HG03571 (cell line): ENCODE measurements at regions not wholly inside any gene's neighbourhood (a gene's known extent, or its start where the extent isn't known, plus 50 kb on each side); places are given as distances from the start of the nearest gene placed in this dataset.

Source experiments
- ATAC-seq: cut with Tn5 transposase; IDR thresholded peaks from one replicate; pipeline ENCODE4 v1.9.1; 2021; ENCODE audit not compliant: unreplicated experiment

DNA sequence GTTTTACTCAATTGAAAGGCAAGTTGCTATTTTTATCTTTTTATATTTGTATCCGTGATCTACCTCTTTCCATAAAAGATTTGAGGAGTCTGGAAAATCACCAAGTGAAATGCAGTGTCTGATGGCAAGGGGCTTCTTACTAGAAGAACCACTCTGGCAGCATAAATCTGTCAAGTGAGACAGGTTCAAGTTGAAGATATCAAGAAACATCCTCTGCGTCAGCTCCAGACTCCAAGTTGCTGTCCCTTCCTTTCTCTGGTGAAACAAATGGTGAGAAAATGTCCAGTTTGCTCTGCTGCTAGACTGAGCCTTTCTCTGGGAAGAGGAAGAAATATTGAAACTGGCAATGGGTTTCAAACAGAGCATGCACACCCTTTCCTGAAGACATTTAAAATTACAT is 411.2 kb downstream of the PLPP3 start:
- ATAC-seq: no peak

DNA sequence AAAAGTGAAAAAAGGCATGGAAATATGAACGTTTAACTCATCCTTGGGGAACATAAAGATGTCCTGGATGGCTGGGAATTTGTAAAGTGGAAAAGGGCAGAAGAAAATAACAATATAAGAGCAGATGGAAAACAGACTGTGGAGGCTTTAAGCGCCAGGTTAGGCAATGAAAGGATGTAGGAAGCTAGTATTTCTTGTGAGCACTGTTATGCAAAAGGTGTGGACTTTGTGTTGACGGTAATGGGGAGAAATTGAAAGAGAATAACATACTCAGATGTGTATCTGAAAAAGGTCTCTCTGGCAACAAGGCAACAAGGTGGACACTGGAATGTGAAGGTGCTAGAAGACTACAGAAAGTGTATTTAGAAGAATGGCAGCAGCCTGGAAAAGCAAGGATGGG is 411.8 kb downstream of the PLPP3 start:
- ATAC-seq: no peak

DNA sequence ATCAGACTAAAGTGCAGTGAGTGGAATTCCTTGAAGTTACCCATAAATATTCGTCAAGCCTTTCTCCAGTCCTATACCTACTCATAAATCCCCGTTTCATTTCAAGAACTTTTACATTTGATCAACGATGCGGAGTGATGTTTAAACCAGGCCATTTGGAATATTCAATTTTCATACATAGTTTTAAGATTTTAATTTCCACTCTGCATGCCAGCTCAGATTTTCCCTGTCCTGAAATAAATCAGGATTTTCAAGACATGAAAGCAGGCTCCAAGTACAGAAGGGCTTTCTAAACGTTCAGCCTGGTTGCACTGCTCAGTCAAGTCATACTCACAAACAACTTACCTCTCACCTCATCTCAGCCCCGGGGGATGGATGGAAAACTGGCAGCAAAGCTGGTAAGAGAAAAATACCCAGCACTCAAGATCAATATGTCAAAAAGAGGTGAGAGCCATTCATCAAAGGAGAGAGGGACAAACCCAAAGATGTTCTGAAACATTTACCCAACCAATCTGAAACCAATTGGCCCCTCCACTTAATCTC is 418.5 kb downstream of the PLPP3 start:
- no peak for ATAC-seq

DNA sequence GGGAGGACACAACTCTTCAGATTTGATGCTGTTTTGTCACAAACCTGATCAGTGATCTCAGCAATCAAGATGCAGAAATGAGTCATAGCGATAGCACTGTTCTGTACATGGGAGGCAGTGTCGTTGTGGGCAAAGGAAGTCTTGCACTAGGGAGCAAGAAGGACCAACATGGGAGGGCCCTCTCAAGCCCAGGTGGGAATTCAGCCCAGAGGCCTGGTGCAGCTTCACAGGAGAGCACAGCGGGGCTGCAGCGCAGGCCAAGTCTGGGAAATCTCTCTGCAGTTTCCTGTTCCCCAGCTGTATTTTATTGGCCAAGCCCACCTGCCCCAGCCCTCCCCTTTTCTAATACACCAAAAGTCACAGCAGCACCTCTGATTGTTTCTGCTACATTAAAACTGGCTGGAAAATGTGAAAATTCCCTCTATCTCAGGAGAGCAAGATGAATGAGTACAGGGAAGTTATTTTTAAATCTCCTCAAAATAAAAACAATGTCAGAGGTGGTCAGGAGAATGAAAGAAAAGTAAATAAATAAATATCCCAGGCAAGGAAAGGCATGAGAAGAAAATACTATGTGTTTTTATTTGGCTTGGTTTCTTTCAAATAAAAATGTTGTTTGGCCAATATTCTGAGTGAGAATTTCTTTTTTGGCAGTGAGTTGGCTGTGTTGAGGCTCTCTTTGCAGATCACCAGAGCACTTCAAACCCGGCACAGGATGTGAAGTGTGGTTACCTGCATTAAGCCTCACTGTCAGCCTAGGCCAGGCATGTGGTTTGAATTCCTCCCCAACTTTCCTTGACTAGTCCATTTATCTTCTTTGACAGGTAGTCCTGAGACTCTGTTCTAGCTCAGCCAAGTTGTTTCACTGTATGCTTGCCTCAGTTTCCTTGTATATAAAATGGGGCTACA is 422.1 kb downstream of the PLPP3 start:
- no peak for ATAC-seq

DNA sequence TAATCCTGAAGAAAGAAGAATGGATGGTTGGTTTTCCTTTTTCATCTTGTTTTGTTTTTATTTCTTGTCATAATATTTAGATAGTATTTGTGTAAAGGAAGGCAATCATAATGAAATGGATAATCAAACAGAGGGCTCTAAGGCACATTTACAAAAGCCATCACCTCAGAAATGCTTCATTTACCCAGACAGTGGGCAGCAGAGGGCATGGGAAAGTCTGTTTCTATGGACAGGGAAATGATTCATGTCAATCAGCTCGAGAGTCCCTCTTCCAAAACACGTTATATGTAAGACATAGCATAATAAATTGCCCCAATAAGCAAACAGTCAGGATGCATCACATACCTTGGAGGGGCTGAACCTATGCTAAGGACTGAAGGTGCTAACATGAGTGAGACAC is 426.1 kb downstream of the PLPP3 start:
- ATAC-seq: no peak

DNA sequence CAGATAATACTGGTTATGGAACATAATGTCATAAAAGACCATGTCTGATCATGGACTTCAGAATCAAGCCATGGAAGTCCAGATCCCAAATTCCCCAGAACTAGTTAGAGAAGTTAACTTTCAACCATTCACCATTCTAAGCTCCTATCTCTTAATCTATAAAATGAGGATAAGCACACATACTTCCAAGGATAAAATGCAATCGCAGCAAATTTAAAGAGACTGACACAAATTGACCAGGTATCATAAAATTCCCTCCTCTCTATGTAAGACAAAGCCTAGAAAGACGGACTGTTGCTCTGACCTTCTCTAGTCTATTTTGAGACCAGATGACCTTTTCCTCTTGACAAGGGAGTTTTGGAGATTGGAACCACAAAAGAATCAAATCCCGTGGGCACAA is 426.7 kb downstream of the PLPP3 start:
- no peak for ATAC-seq

DNA sequence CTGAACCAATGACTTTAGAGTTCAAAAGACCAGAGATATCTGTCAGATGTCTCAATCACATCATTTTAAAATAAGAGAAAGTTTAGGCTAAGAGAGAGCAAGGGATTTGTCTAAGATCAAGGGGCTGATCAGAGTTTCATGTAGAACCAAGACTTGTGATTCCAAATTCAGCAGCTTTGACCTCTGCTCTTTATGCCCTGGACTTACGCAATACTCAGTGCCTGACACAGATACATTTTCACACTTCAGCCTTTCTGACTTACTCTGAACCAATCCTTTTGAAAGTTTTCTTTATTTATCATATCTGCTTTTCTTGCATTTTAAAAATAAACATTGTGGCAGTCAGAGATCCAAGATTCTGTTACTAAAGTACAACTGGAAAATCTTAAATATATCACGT is 428.0 kb downstream of the PLPP3 start:
- no peak for ATAC-seq

DNA sequence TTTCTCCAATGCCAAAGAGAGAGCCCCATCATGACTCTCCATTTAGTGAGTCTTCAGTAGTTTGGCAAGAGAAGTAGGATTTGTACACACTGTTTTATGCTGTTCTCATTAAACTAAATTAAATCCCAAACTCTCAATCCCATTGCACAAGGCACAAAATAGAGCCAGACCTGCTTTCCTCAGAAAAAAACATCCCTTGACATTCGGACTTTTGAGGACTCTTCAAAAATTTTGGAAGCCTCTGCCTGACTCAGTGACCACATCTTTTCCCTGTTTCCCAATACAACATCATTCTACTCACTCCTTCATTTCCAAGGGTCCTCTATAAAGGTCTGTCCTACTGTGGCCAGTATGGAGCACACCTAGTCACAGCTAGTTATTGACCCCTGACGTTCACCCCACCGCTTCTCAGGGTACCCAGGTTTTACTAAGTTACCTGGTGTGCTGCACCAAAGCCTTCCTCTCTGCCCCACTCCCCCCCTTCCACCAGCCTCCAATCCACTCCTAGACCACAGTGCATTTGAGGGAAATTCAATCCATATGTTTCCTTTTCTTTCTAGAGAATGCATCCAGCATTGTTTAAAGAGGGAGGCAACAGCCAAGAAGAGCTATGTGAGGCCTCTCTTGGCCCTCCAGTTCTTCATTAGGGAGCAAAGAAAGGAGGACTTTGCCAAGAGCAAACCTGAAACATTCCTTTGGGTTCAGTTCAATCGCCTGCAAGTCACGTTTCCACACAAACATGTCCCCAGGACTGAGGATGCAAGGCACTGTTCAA is 428.7 kb downstream of the PLPP3 start:
- no peak for ATAC-seq

DNA sequence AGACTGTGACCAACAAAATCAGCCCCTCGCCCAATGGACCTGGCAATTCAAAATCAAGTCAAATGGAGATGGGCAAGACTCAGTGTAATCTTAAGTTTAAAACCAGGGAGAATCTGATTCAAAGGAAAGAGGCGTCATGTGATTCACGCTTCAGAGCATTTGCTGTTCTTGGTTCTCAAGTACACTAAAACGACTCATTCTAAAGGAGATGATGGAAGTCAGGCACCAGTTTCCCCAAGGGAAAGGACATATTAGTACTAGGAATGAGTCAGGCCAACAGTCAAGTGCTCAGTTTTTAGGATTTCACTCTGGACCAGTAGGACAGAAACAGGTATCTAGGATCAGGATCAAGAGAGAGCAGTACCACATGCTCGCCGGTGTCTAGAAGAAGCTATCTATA is 429.6 kb downstream of the PLPP3 start:
- ATAC-seq: no peak

DNA sequence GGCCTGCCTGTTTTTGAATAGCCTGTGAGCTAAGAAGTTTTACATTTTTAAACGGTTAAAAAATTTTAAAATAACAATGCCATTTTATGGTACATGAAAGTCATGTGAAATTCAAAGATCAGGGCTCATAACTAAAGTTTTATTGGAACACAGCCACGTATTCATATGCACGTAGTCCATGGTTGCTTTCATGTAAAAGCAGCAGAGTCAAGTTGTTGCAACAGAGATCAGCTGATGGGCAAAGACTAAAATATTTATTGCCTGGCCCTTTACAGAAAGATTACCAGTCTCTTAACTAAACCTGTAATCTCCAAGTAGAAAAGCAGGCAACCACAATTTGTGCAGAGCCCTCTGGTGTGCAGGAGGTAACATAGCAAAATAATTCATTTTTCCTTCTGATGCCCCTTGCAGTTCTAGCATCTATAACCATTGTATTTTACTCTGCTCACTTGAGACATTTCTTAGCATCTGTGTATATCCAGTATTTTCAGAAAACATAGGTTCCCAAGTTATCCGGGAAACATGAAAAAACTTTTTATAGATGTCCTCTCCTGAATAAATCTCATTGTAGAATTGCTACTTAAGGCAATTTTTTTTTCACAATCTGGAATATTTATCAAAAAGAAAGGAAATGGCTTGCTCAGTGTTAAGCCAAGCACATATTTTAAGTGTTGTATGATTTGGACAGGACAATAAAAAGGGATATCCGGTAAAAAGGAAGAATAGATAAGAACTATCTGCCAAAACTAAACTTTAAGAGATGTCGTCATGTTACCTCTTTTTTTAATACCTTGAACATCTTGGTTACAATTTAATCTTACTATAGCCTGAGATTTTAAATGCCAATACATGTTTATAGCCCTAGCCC is 430.8 kb downstream of the PLPP3 start:
- no peak for ATAC-seq

DNA sequence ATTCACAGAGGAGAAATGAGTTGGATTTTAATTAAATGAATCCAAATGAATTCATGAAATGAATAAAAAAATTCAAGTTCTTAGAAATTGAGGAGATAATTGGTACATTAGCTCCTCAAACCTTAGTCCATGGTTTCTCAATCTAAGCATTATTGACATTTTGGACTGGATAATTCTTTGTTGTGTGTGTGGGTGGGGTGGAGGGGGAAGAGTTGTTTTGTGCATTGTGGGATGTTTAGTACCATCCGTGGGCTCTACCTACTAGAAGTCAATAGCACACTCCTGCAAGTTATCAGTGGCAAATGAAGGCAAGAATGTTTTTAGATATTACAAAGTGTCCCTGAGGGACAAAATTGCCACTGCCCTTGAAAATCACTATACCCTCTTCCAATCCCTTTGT is 431.9 kb downstream of the PLPP3 start:
- ATAC-seq: no peak

DNA sequence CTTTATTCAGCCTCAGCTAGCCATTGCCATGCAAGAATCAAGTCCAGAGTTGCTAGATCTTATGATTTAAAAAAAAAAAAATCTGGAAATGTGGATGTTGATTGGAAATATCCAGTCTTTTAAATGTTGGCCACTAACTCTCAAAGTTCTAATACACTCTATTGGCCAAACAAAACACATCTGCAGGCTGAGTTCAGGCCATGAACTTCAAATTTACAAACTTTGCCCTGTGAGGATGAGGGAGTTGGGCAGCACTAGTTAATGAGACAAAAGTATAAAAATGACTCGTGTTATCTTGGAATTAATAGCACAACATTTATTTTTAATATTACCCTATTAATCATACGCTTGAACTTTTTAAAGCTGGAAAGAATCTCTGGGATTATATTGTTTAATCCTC is 432.3 kb downstream of the PLPP3 start:
- ATAC-seq: no peak

DNA sequence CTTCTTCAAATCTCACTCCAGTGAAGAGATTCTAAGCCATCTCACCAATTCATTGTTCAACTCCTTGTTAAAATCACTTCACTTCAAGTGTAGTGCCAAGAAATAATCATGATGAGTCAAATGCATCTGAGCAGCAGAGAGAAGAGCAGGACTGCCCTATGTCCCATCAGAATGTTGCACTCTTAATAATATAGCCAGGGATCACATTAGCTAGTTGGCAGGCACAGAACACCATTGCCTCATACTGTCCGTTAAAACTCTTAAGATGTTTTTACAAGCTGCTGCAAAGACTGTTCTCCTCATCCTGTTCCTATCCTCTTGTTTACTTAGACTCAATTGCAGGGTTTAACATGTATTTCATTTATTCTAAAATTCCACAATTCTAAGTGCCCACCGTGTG is 432.9 kb downstream of the PLPP3 start:
- ATAC-seq: no peak

DNA sequence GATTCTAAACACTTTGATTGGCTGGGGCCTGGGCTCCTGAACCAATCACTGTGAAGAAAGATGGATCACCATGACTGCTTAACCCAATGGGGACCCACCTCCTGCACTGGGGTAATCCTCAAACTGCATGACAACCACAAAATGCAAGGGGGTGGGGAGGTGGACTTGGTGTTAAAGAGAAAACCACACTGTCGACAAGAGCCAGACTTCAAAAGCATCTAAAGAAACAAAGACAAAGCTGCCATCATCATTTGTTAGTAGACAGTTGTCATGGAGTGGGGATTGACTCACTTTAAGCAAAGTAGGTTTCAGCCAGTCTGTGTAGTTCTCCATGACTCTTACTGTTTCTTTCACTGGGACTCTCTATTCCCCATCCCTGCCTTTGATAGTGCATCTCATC is 433.8 kb downstream of the PLPP3 start:
- ATAC-seq: no peak

DNA sequence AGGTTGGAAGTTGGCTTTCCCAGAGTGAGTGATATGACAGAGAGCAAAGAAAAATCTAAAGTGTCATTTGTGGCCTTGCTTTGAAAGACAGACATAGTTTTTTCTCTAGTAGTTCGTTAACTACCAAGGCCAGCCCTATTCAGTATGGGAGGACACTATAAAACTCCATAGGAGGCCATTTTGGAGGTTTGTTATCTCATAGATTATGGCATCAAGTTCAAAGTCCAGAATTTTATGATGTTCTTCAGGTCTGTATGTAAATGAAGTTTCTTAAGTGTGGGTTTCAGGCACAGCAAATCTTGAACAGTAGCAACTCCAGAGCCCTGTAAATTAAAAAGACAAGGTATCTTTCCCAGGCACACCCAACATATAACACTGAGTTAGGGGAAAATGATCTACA is 437.1 kb downstream of the PLPP3 start:
- no peak for ATAC-seq

DNA sequence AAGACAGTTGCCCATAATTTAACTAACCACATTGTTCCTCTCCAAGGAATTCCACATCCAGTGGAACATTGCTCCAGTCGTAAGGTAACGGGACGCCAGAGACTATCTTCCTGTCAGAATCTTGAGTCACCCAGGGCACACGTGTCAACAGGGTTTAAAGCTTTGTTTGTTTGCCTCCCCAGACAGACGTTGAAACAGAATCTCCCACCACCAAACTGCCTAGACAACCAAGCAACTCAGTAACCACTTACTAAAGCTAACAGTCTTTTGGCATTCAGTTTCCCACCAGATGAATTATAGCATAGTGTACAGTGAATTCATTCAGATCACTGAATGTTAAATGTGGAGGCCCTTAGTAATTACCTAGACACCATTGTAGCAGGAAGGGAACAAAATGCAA is 439.5 kb downstream of the PLPP3 start:
- no peak for ATAC-seq

DNA sequence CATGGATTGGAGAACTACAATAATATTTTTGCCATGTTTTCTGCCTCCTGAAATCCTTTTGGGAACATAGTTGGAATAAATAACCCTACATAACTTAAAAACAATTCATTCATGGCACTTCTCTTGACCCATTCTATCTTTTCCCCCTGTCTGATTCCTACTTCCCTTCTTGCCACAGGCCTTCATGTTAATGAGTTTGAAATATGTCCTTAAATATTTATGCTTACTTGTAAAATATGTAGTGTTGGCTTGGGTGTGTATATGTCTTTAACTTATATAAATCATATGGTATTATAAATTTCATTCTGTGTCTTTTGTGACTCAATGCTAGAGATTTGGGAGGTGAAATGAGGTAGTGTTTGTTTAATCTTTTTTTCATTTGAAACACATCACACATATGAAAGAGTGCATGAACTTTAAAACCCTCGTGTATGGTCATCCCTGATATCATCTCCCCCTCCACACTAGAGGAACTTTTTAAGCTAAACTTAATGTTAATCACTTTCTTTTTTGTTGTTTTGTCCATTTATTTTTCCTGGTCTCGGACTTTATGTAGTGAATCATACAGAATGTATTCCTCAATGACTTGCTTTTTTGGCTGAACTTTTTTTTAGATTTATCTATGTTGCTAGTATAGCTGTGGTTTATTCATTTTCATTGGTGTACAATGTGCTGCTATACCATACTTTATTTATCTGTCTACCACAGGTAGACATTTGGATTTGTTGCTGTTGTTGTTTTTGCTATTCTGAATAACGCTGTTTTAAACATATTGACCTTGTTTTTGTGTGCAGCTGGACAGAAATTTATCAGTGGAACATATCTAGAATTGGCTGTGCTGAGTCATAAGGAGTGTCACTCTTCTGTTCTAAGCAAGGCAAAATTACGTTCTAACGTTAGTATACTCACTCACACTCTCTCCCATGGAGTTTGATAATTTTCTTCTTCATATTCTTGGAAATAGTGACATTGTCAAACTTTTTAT is 441.6 kb downstream of the PLPP3 start:
- no peak for ATAC-seq

DNA sequence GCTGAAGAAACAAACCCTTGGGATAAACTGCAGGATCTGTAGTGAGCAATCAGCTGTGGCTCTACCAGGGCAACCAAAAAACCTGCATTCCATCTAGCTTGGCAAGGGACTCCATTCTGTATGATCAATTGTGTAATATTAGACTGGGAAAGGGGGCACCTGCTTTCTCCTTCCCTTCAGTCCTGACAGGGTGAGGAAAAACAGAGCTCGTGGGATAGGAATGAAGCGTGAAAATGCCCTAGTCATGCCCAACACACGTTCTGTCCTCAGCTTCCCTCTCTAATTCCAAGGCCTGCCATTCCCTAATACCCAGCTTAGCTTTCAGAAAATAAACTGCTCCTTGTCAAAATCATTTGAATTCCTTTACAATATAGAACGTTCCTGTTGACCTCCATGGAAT is 442.3 kb downstream of the PLPP3 start:
- no peak for ATAC-seq

DNA sequence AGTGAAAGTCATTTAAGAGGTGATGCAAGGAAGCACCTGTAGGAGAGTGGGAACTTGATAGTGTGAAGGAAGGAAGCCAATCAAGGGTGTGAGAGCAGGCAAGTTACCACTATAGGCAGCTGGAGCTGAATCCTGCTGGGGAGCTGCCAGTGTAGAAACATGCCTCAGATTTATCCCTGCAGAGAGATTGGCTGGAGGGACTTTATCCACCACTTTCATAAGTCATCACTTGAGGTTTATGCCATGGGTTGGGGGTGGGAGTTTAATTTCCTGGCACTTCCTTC is 443.6 kb downstream of the PLPP3 start:
- no peak for ATAC-seq
